Naive thymus-derived CD8-positive, alpha-beta T cell (primary cell): ENCODE measurements at regions not wholly inside any gene's neighbourhood (a gene's known extent, or its start where the extent isn't known, plus 50 kb on each side); places are given as distances from the start of the nearest gene placed in this dataset.
A peak's percentile ranks its signal among the peaks of the same experiment; 100 is the strongest.
"Not testable (repeated sequence)": the region's sequence is repeated elsewhere in the genome, so short reads cannot be mapped to it uniquely, and the experiment has no call there.

Source experiments
- ATAC-seq, 2 donors: fragments of 150-1000 bp; cut with Tn5 transposase in 1 of 2; sonication (Bioruptor Pico), chemical (Tn5 transposase) in 1 of 2; 1 replicate in 1 of 2; 2 replicates in 1 of 2; pipeline ENCODE4 v1.10.0; 2021; ENCODE audit warnings: mild to moderate bottlenecking in 2 of 2, moderate library complexity in 2 of 2
- POLR2A ChIA-PET: fragments of 350-600 bp; sonication (Branson Sonifier 250); formaldehyde crosslinking; loops from one replicate; lab custom pipeline; 2021; ENCODE audit warnings: antibody characterized with exemption; lab: Charles Lee
- DNase-seq, 10 donors: peaks; one replicate each; pipeline versions ENCODE4 v3.0.0 to v3.0.0-alpha.2; 2020 to 2022
- H3K27ac Mint-ChIP-seq, 10 donors: one replicate each; pipeline ENCODE4 v1.8.0; 2020 to 2022; ENCODE audit warnings: mild to moderate bottlenecking in 10 of 10, mixed read lengths in 10 of 10, moderate library complexity in 4 of 10, inconsistent platforms in 1 of 10
- H3K27me3 Mint-ChIP-seq, 5 donors: one replicate each; pipeline ENCODE4 v1.8.0; 2021 to 2022; ENCODE audit warnings: mixed read lengths in 5 of 5
- H3K36me3 Mint-ChIP-seq, 3 donors: one replicate each; pipeline ENCODE4 v1.8.0; 2020 to 2022; ENCODE audit warnings: mixed read lengths in 3 of 3, mild to moderate bottlenecking in 2 of 3, inconsistent platforms in 1 of 3
- H3K4me1 Mint-ChIP-seq, 4 donors: one replicate each; pipeline ENCODE4 v1.8.0; 2021 to 2022; ENCODE audit warnings: mixed read lengths in 4 of 4
- H3K4me3 Mint-ChIP-seq, 10 donors: one replicate each; pipeline ENCODE4 v1.8.0; 2020 to 2022; ENCODE audit warnings: mild to moderate bottlenecking in 10 of 10, mixed read lengths in 10 of 10, moderate library complexity in 6 of 10, inconsistent platforms in 1 of 10
- H3K9me3 Mint-ChIP-seq, 9 donors: one replicate each; pipeline ENCODE4 v1.8.0; 2020 to 2022; ENCODE audit warnings: mixed read lengths in 9 of 9, mild to moderate bottlenecking in 3 of 9, inconsistent platforms in 1 of 9, moderate library complexity in 1 of 9

DNA sequence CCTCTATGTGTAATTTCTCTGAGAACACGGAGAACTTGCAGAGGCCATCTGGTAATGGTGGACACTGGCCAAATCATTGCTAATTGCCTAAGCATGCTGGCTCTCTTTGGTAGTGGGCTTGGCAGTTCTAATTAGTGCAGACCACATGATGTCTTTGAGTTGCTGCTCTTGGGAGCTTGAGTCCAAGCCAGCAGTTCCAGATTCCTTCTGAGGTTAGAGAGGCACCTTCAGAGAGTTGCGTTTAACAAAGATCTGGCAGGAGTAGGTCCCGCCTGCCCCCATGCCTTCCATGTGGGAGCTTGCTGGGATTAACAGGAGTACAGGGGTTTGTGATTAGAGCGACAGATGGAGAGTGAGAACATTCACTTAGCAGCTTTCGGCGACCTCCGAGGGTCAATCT, 449.0 kb upstream of the LMCD1 start:
- peaks cover 0 to 11% (median 0%) of the 10 kb centered on the region in 5 donors for H3K27me3 Mint-ChIP-seq
- POLR2A ChIA-PET, result no interaction called here

DNA sequence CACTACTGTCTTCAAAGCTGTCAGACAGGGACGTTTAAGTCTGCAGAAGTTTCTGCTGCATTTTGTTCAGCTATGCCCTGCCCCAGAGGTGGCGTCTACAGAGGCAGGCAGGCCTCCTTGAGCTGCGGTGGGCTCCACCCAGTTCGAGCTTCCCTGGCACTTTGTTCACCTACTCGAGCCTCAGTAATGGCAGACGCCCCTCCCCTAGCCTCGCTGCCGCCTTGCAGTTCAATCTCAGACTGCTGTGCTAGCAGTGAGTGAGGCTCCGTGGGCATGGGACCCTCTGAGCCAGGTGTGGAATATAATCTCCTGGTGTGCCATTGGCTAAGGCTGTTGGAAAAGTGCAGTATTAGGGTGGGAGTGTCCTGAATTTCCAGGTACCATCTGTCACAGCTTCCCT, 433.5 kb upstream of the LMCD1 start:
- H3K27me3 Mint-ChIP-seq, H3K36me3 Mint-ChIP-seq, H3K9me3 Mint-ChIP-seq, H3K4me3 Mint-ChIP-seq, POLR2A ChIA-PET, ATAC-seq, DNase-seq, H3K27ac Mint-ChIP-seq, H3K4me1 Mint-ChIP-seq: not testable (repeated sequence)

More for the DNA sequence above, 449.0 kb upstream of the LMCD1 start:
- DNase-seq (no peak), ATAC-seq (no peak)
- H3K9me3 Mint-ChIP-seq, result peaks cover 0 to 7% (median 0%) of the 10 kb centered on the region in 9 donors
- no peak overlapping the region for H3K27ac Mint-ChIP-seq
- H3K4me1 Mint-ChIP-seq, result no peaks in the 10 kb centered on the region
- no peaks in the 10 kb centered on the region for H3K36me3 Mint-ChIP-seq
- H3K4me3 Mint-ChIP-seq, result no peak overlapping the region

DNA sequence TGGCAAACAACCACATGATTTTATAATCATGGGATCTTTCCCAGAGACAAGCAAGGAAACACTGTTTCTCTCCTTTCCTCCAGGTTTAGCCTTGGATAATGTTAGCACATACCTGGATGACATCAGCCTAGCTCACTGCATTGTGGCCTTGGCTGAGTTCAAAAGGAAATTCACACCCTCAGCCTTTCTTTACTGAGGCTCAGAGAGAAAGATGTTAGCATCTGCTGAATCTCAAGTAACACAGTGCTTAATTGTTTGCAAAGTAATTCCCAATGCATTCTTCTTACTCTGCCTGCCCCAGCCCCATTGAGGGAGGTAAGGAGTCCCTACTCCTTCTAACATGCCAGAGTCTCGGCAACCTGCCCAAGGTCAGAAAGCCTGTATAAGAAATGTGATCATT, 432.2 kb upstream of the LMCD1 start:
- DNase-seq (no peak), ATAC-seq (no peak)
- Mint-ChIP-seq H3K9me3 (peaks cover 0 to 9% (median 6%) of the 10 kb centered on the region in 9 donors), H3K27me3 (no peaks in the 10 kb centered on the region), H3K36me3 (peaks cover 0 to 6% (median 0%) of the 10 kb centered on the region in 3 donors), H3K27ac (no peak overlapping the region), H3K4me1 (no peaks in the 10 kb centered on the region), H3K4me3 (no peak overlapping the region)
- POLR2A ChIA-PET, result no interaction called here

DNA sequence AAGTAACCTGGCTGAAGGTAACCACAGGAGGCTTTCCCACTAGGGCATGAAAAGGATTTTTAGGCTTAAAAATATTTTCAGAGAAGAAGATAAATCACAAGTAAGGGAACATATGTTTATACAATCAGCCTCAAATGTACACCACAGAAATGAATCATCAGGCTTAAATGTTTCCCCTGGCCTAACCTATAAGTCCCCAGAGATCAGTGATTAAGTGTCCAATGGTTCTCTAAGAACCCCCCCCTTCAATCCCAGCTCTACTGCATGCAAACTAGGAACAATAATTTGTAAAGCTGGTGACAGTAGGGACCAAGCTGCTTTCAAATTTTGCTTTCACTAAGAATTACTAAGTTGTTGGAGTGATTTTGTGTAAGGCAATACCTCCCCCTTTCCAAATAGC, 431.6 kb upstream of the LMCD1 start:
- Mint-ChIP-seq H3K36me3 (peaks cover 0 to 6% (median 0%) of the 10 kb centered on the region in 3 donors), H3K4me1 (no peaks in the 10 kb centered on the region), H3K27ac (no peak overlapping the region), H3K27me3 (no peaks in the 10 kb centered on the region), H3K9me3 (peaks cover 0 to 9% (median 4%) of the 10 kb centered on the region in 9 donors), H3K4me3 (no peak overlapping the region)
- no peak for DNase-seq
- POLR2A ChIA-PET, result no interaction called here
- ATAC-seq, result no peak

DNA sequence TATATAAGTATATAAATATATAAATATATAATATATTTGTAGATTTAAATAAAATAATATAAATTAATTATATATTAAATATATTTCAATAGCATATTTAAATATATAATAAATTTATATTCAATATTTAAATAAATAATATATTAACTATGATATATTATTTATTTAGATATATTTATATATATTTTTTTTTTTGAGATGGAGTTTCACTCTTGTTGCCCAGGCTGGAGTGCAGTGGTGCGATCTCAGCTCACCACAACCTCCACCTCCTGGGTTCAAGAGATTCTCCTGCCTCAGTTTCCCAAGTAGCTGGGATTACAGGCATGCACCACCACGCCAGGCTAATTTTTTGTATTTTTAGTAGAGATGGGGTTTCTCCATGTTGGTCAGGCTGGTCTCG, 426.9 kb upstream of the LMCD1 start:
- DNase-seq, ATAC-seq, POLR2A ChIA-PET, H3K4me1 Mint-ChIP-seq, H3K27me3 Mint-ChIP-seq, H3K4me3 Mint-ChIP-seq, H3K9me3 Mint-ChIP-seq, H3K36me3 Mint-ChIP-seq: not testable (repeated sequence)
- peak overlapping the region in 1 of 10 donors; percentile 66 for H3K27ac Mint-ChIP-seq

DNA sequence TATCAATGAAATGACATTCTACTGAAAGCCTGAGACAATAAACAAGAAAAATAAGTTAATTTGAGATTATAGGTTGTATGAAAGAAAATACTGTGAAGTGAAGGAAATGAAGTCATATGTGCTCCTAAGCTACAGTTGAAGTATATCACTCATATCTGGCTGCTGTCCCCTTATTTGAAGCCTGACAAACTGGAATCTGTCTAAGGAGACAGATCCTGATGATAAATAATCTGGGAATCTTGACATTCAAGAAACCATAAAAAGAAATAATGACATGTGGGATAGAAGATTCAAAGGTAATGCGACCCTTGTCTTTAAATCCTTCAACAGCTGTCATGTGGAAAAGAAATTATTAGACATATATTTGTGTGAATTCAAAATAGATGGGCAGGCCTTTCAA, 424.5 kb upstream of the LMCD1 start:
- POLR2A ChIA-PET, result no interaction called here
- Mint-ChIP-seq H3K36me3 (no peaks in the 10 kb centered on the region), H3K9me3 (peaks cover 0 to 5% (median 0%) of the 10 kb centered on the region in 9 donors), H3K27me3 (no peaks in the 10 kb centered on the region), H3K4me3 (no peak overlapping the region), H3K27ac (no peak overlapping the region), H3K4me1 (no peaks in the 10 kb centered on the region)
- DNase-seq, result no peak
- no peak for ATAC-seq

DNA sequence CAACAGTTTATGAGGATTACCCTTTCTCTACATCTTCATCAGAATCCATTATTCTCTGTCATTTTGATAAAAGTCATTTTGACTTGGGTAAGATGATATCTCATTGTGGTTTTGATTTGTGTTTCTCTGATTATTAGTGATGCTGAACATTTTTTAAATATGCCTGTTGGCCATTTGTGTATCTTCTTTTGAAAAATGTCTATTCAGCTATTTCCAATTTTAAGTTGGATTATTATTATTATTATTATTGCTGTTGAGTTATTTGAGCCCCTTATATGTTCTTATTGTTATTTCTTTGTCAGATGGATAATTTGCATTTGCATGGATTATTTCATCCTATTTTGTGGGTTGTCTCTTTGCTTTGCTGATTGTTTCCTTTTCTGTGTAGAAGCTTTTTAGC, 421.2 kb upstream of the LMCD1 start:
- Mint-ChIP-seq H3K4me1 (no peaks in the 10 kb centered on the region), H3K27me3 (no peaks in the 10 kb centered on the region), H3K27ac (no peak overlapping the region), H3K9me3 (peaks cover 0 to 8% (median 2%) of the 10 kb centered on the region in 9 donors), H3K4me3 (no peak overlapping the region), H3K36me3 (no peaks in the 10 kb centered on the region)
- DNase-seq, result no peak
- POLR2A ChIA-PET, result no interaction called here
- no peak for ATAC-seq

DNA sequence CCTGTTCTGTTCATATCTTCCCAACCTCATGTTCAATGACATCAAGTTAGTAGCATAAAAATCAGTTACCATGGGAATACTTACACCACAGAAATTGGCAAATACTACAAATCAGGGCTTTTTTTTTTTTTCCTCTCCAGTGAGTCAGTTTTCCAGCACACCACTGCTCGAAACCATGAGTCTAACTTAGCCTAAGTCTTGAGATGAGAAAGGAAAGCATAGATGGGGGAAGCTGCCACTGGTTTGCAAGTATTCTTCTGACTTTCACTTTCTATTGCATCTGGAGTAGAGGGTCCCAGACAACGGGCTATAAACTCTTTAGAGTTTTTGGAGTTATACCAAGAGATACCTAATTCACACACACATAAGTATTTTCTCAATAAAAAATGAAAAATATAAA, 416.1 kb upstream of the LMCD1 start:
- H3K27ac Mint-ChIP-seq, result no peak overlapping the region
- H3K36me3 Mint-ChIP-seq, result no peaks in the 10 kb centered on the region
- DNase-seq (no peak), ATAC-seq (no peak)
- H3K4me1 Mint-ChIP-seq, result no peaks in the 10 kb centered on the region
- H3K4me3 Mint-ChIP-seq, result no peak overlapping the region
- POLR2A ChIA-PET, result no interaction called here
- peaks cover 0 to 6% (median 0%) of the 10 kb centered on the region in 5 donors for H3K27me3 Mint-ChIP-seq
- peaks cover 0 to 8% (median 0%) of the 10 kb centered on the region in 9 donors for H3K9me3 Mint-ChIP-seq

DNA sequence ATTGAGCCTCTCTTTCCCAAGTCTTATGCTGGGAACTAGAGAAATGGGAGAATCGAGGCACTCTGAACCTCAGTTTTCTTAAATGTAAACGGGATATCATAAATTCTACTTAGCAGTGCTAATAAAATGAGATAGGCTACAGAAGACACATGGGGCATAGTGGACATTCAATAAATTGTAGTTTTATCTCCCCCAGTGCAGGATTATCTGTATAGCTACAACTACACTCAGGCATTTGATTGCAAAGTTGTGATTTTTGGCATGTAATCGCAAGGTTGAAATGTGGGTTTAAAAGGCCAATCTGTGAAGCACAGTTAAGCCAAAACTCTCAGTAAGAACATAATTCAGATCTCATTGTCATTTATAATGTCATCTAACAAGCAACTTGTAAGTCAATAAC, 413.7 kb upstream of the LMCD1 start:
- Mint-ChIP-seq H3K36me3 (no peaks in the 10 kb centered on the region), H3K27ac (no peak overlapping the region), H3K27me3 (peaks cover 0 to 6% (median 2%) of the 10 kb centered on the region in 5 donors), H3K4me1 (no peaks in the 10 kb centered on the region), H3K9me3 (peaks cover 0 to 8% (median 0%) of the 10 kb centered on the region in 9 donors), H3K4me3 (no peak overlapping the region)
- POLR2A ChIA-PET, result no interaction called here
- DNase-seq (no peak), ATAC-seq (no peak)

DNA sequence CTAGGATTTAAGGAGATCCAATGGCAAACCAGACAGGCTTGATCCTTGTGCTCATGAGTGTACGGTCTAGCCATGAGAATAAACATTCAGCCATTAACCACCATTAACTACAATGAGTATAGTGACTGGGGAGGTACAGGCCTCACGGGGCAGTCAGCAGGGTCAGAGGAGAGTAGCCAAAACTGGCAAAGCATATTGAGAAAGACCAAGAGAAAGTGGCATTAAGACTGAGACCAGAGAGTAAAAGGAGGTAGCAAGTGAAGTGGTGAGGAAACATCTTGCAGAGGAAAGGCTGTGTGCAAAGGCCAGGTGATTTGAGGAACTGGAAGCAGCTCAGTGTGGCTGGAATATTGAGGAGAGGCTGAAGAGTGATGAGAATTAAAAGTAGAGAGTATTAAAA, 407.2 kb upstream of the LMCD1 start:
- POLR2A ChIA-PET, result no interaction called here
- Mint-ChIP-seq H3K27ac (no peak overlapping the region), H3K36me3 (no peaks in the 10 kb centered on the region), H3K4me3 (no peak overlapping the region), H3K4me1 (no peaks in the 10 kb centered on the region), H3K27me3 (peaks cover 0 to 6% (median 0%) of the 10 kb centered on the region in 5 donors), H3K9me3 (no peaks in the 10 kb centered on the region)
- ATAC-seq (no peak), DNase-seq (no peak)

DNA sequence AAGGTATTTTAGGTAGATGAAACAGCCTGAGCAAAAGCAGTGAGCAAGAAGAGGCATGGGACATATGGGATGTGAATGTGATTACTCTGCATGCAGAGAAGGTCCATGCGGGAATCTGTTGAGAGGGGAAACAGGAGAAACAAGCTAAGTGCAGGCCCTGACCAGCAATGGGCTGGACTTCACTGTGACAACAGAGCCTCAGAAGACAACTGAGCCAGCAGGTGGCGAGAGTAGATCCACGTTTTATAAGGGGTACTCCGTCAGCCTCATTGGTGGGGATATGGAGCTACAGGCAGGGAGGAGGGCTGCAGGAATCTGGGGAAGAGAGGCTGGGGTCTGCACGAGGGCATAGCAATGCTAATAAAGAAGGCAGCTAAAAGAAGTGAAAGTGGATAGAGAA, 405.9 kb upstream of the LMCD1 start:
- Mint-ChIP-seq H3K27me3 (peaks cover 0 to 3% (median 0%) of the 10 kb centered on the region in 5 donors), H3K9me3 (no peaks in the 10 kb centered on the region), H3K4me3 (no peak overlapping the region), H3K27ac (no peak overlapping the region), H3K36me3 (no peaks in the 10 kb centered on the region), H3K4me1 (no peaks in the 10 kb centered on the region)
- POLR2A ChIA-PET, result no interaction called here
- no peak for DNase-seq
- ATAC-seq, result no peak

DNA sequence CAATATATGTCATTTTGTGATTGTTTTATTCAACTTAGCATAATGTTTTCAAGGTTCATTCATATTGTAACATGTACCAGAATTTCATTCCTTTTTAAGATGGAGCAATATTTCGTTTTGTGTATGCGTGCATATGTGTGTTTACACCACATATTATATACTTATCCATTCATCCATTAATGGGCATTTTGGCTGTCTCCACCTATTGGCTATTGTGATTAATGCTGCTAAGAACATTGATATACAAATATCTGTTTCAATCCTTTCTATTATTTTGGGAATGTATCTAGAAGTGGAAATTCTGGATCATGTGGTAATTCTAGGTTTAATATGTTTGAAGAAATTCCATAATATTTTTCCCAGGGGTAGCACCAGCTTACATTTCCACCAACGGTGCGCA, 403.9 kb upstream of the LMCD1 start:
- POLR2A ChIA-PET, result no interaction called here
- no peak for DNase-seq
- H3K4me1 Mint-ChIP-seq, result peaks cover 0 to 2% (median 0%) of the 10 kb centered on the region in 4 donors
- peaks cover 0 to 4% (median 0%) of the 10 kb centered on the region in 5 donors for H3K27me3 Mint-ChIP-seq
- ATAC-seq, result no peak
- H3K27ac Mint-ChIP-seq, result no peak overlapping the region
- no peaks in the 10 kb centered on the region for H3K36me3 Mint-ChIP-seq
- no peak overlapping the region for H3K4me3 Mint-ChIP-seq
- no peaks in the 10 kb centered on the region for H3K9me3 Mint-ChIP-seq

DNA sequence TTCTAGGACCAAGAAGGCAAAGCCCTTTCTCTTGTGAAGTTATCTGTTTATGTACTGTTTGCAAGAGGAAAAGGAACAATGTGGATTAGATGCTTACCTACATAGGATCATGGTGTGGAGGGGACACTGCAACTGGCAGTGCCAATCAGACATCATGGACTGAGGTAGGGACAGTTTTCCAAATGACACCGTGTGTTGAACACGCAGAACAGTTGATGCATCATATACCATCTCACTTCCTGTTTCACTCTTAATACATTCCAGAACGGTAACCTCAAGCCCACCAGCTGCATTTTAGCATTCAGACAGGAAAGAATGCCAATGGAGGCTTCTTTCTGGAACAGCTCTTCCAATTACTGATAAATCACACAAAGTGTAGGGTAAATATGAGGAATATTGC, 397.7 kb upstream of the LMCD1 start:
- POLR2A ChIA-PET, result no interaction called here
- Mint-ChIP-seq H3K4me1 (peaks cover 0 to 2% (median under 1%) of the 10 kb centered on the region in 4 donors), H3K4me3 (no peak overlapping the region), H3K9me3 (peaks cover 0 to 3% (median 0%) of the 10 kb centered on the region in 9 donors), H3K27ac (no peak overlapping the region), H3K36me3 (no peaks in the 10 kb centered on the region), H3K27me3 (peaks cover 0 to 6% (median 0%) of the 10 kb centered on the region in 5 donors)
- ATAC-seq (no peak), DNase-seq (no peak)

DNA sequence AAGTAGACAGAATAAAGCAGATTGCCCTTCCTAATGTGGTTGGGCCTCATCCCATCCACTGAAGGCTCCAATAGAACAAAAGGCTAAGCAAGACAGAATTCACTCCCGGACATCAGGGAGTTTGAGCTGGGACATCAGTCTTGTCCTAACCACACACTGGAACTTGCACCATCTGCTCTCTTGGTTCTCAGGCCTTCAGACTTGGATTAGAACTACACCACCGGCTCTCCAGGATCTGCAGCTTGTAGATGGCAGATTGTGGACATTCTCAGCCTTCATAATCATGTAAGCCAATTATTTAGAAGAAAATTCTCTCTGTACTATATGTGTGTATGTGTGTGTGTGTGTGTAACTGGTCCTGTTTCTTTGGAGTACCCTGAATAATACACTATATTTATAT, 394.7 kb upstream of the LMCD1 start:
- Mint-ChIP-seq H3K27ac (no peak overlapping the region), H3K4me1 (peaks cover 4 to 7% (median 5%) of the 10 kb centered on the region in 4 donors), H3K4me3 (no peak overlapping the region), H3K36me3 (no peaks in the 10 kb centered on the region), H3K9me3 (peaks cover 0 to 3% (median 0%) of the 10 kb centered on the region in 9 donors), H3K27me3 (peaks cover 0 to 6% (median 0%) of the 10 kb centered on the region in 5 donors)
- no peak for DNase-seq
- no peak for ATAC-seq
- POLR2A ChIA-PET, result no interaction called here
